Mucosa of gallbladder (tissue), 1 donor: ENCODE measurements at regions not wholly inside any gene's neighbourhood (a gene's known extent, or its start where the extent isn't known, plus 50 kb on each side); places are given as distances from the start of the nearest gene placed in this dataset.

Source experiments
- DNase-seq: peaks from one replicate; pipeline ENCODE4 v3.0.0-alpha.2; 2020; ENCODE audit warnings: low spot score
- donor health status: DM: no; HTN: no; CAD: no.

GRCh38 chr10:130459851-130460490 lies 323.8 kb downstream of the GLRX3 start:
- DNase-seq = no peak

- no peak for DNase-seq
Measured at GRCh38 chr10:130461631-130462030, 325.4 kb downstream of the GLRX3 start.

GRCh38 chr10:130463104-130463875 lies 327.1 kb downstream of the GLRX3 start:
- no peak for DNase-seq

DNA sequence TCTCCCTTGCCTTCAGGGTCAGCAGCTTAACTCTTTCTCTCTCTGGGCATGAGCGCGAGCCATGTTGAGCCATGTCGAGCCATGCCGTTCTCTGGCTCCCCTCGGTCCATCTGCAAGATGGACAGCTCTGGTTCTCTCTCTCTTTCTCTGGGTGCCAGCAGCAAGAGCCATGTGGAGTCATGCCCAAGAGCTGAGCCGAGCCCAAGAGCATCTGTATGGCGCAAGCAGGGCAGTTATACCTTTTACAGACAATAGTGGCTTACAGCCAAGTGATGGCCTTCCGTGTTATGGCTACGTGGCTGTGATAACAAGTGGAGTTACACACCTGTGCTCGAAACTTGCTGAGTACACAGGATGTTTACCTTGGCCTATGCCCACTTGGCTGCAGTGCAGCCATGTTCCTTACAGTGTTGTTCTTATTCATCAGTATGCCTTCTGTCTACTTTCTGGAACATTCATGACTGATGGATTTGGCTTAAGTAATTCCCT lies 327.7 kb downstream of the GLRX3 start:
- no peak for DNase-seq

DNA sequence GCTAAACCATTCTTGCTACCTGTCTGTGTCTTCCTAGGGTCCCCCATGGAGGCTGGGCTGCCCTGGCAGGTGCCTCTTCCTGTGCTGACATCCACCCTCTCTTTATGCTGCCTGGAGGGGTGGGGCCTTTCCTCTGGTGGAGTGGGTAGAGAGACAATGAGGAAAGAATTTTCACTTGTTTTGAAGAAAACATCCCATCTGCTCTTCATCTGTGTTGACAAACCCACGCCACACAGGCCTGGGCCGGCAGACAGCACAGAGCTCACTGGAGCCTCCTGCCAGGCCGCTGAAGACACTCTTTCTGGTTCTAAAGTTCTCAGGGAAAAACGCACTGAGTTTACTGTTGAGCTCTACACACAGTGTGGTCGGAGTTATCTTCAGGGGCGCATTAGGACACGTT lies 328.2 kb downstream of the GLRX3 start:
- no peak for DNase-seq

DNA sequence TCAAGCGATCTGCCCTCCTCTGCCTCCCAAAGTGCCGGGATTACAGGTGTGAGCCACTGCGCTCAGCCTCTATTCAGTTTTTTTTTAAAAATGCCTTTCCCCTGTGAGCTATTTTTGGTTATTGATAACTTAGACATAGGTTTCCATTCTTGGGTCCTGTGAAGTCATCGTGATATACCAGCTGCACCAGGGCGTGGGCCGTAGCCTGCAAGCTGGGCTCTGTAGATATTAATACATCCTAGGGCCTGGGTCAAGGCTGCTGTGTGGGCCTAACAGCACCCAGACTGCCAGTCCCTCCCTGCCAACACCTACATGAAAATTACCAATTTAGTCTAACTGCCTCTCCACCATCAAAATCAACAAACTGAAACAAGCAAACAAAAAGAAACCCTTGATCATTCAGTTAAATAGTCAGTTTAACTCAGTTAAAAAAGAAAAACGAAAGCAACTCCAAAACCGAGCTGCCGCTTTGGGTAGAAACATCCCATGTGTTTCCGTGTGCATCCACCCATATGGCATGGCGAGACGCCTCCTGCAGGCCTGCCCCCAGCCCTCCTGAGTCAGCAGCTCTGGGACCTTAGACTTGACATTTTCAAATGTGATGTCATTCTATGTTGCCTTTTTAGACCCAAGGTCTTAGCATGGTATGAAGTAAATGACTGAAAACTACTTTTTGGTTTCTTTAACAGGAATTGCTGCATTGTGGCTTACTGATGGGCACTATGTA lies 330.2 kb downstream of the GLRX3 start:
- no peak for DNase-seq

GRCh38 chr10:130470286-130470685 lies 334.1 kb downstream of the GLRX3 start:
- no peak for DNase-seq

GRCh38 chr10:130470973-130471372 lies 334.8 kb downstream of the GLRX3 start:
- no peak for DNase-seq

- DNase-seq = no peak
Measured at GRCh38 chr10:130471486-130471885, 335.3 kb downstream of the GLRX3 start.

DNA sequence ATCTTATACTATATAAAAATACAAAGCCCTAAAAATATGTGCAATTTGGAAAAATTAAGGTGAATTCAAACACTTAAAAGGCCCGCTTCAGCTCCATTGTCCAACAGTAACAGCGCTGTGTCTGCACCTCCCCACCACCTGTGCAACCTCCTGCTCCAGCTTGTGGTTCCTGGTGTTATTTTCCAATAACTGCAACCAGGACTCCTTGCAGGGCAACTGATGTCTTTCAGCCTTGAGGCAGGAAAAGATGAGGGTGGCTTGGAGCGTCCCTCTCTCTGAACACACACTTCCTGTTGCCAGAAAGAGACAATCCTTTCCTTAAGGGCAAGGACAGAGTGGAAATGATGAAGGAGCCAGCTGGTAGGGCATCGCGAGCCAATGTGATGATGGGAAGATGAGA lies 336.0 kb downstream of the GLRX3 start:
- no peak for DNase-seq

DNA sequence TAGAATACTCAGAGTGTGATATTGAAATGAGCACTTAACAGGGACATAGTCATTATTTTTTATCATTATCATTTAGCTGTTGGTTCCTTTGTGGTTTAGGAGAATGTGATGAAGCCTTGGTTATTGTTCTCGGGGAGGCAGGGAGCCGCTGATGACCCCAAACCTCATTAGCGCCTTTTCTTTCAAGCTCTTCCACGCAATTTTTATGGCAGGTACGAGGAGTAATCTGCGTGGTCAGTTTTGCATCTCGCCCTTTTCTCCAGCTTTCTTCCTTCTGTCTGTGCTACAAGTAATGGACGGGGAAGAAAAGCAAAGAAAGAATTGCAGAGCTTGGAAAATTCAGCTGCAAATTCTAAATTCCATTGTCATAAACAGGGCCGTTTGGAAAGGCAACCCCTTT lies 338.4 kb downstream of the GLRX3 start:
- no peak for DNase-seq

DNA sequence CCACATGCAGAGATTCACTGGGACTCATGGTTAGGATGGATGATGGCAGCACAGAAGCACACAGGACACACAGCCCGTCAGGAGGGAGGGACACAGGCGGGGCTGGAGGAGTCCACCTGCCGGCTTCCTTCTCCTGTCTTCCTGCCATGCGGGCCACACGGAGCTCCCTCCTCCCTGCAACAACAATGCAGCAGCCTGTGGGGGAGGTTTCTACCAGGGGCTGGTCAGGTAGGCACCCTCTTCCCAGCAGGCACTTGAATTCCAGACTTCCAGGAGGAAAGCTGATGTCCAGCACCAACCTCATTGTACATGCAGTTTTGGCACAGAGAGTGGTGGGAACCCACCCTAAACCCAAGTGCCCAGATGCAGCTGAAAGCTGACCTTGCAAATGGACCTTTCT lies 341.2 kb downstream of the GLRX3 start:
- no peak for DNase-seq

- DNase-seq = no peak
Measured at GRCh38 chr10:130479146-130479545, 343.0 kb downstream of the GLRX3 start.

GRCh38 chr10:130479926-130480325 lies 343.7 kb downstream of the GLRX3 start:
- DNase-seq = no peak

DNA sequence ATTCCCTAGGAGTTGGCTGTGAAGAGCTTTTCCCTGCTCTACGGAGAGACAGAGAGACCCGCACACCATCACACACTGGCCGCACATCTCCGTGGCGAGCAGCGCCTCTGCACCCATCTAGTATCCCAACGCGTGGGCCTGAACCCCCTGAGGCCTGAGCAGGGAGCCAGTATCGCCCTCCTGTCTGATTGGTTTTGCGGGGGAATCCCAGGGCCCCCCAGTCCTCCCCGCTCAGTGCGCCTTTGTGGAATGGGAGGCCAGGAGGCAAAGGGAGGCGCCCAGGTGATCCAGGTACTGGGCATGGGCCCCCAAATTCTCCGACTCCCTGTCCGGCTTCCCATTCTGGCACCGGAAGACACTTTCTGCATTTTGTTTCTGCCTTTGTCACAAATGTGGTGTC lies 344.3 kb downstream of the GLRX3 start:
- DNase-seq = no peak

DNA sequence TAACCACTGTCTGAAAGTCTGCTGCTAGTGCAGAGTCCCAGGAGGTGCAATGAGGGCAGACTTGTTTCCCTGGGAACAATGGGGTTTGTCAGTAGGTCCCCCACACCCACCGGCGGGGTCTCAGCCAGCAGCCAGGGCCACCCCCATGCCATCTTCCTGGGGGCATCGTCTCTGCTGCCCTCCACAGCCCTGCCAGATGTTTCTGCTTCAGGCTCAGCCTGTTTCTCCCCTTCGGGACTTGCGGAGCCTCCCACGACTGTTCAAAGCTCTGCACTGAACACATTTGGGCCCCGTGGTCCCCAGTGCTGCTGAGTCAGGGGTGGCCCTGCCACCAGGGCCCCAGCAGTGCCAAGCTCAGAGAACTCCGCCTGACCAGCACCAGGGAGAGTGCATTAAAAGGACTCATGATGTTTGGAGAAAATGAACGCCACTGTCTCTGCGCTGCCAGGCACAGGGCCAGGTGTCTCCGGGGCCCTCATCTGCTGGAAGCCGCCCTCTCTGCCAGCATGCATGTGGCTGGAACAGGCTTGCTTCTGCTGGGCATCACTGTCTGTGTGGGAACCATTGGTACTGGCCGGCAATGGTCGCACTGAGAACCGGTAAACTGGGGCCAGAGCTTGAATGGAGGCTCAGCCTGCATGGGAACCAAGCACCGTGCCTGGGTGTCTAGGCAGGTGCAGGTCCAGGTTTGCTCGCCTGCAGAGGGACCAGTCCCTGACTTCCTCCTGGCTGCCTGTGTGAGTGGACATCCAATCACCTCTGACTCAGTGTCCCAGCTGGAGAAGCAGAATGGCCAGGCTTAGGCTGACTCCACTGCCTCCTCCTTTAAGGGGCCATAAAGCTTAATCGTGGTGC lies 345.1 kb downstream of the GLRX3 start:
- DNase-seq = no peak

GRCh38 chr10:130481936-130482335 lies 345.7 kb downstream of the GLRX3 start:
- DNase-seq = no peak

- no peak for DNase-seq
Measured at GRCh38 chr10:130483691-130484467, 347.7 kb downstream of the GLRX3 start.

DNA sequence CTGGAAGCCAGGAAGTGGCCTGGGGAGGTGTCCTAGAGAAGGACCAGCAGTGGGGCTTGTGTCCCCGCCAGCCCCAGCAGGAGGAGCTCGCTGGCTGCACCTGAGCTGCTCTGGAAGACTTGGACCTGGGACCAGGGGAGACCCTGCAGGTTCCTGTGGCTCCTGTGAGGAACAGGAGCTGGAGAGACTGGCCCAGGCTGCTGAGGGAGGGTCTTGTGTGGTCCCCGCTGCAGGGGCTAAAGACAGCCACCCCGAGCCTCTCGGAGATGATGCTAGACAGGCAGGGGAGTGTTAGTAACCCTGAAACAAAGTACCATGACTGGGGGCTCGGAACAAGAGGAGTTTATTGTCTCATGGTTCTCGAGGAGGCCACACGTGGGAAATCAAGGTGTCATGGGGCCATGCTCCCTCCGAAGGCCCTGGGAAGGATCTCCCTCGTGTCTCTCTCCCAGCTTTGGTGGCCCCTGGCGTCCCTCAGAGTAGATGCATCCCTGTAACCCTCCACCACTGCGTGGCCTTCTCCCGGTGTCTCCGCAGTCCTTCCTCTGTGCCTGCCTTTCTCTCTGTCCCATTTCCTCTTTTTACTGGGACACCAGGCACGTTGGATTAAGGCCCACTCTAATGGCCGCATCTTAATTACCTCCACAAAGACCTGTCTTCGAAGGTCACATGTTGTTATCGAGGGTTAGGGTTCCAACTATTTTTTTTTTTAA lies 348.4 kb downstream of the GLRX3 start:
- DNase-seq = no peak

DNA sequence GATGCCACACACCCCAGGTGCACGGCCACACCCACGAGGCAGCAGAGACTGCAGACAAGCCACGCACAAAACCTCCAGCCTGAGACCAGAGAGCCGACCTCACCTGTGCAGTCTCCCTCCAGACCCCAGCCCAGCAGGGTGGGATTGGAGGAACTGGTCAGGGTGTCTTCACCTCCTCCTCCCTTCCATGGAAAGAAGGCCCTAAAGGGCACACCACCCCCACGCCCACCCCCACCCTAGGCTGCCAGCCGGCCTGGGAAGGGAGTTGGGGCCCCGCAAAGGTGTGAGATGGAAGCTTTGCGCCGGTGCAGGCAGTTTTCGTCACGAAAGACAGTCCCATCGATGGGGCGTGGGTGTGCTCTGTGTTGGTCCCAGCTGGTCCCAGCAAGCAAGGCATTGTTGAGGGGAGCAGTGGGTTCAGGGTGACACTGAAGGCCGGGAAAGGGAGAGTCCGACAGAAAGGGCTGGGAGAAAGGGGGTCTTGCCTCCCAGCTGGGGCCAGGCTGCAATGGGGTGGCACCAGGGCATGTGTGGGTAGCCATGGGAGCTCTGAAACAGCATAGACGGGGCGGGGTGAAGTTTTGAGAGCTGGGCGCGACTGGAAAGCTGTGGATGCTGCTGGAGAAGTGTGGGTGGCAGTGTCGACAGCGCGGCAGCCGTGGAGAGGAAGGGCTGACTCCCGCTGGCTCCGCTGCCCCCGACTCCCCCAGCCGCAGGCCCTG lies 349.2 kb downstream of the GLRX3 start:
- no peak for DNase-seq
